GM10266 (cell line): ENCODE measurements at regions not wholly inside any gene's neighbourhood (a gene's known extent, or its start where the extent isn't known, plus 50 kb on each side); places are given as distances from the start of the nearest gene placed in this dataset.

ENCODE experiments used
- DNase-seq: peaks from one replicate; pipeline ENCODE4 v3.0.0; 2012; ENCODE audit errors: extremely low spot score
- CTCF ChIP-seq: IDR thresholded peaks from 2 replicates; pipeline ENCODE4 v1.5.1; 2012; ENCODE audit warnings: mild to moderate bottlenecking, low read depth; ENCODE audit not compliant: control insufficient read depth, insufficient read depth; ENCODE audit errors: missing control alignments

GRCh38 chr13:22735011-22735995 lies 445.5 kb upstream of the SGCG start:
- TF ChIP-seq CTCF, result no peak
- no peak for DNase-seq

- DNase-seq, result no peak
- no peak for TF ChIP-seq CTCF
Measured at GRCh38 chr13:22736084-22736767, 444.6 kb upstream of the SGCG start.

- no peak for TF ChIP-seq CTCF
- DNase-seq, result no peak
Measured at GRCh38 chr13:22736768-22737092, 444.0 kb upstream of the SGCG start.

GRCh38 chr13:22738357-22738756 lies 442.4 kb upstream of the SGCG start:
- DNase-seq, result no peak
- TF ChIP-seq CTCF, result no peak

- no peak for DNase-seq
- TF ChIP-seq CTCF, result peak; percentile 9
Measured at GRCh38 chr13:22740264-22740663, 440.5 kb upstream of the SGCG start.

GRCh38 chr13:22744688-22745452 lies 435.9 kb upstream of the SGCG start:
- no peak for TF ChIP-seq CTCF
- DNase-seq, result no peak
